ENCODE measurements at regions not wholly inside any gene's neighbourhood (a gene's known extent, or its start where the extent isn't known, plus 50 kb on each side); places are given as distances from the start of the nearest gene placed in this dataset.
A peak's percentile ranks its signal among the peaks of the same experiment; 100 is the strongest.

- no peak for DNase-seq (ENCODE audit: low read depth, low spot score)
- no peak for TF ChIP-seq CTCF (IDR thresholded peaks at IDR 0.05; ENCODE audit: insufficient read depth, low read length, missing control alignments)
- H3K4me3 ChIP-seq (ENCODE audit: low read depth, low read length): no peak overlapping the region
- POLR2A ChIA-PET: no interaction called here
- CTCF ChIA-PET: interaction anchor here (1.4 kb wide), 1 partner anchor 11 kb away, joined by 6 read pairs; no protein-coding TSS in a partner anchor
Measured at GRCh38 chr5:39506211-39506610, 81.4 kb upstream of the DAB2 start.

- H3K4me3 ChIP-seq (ENCODE audit: low read depth, low read length): no peak overlapping the region
- no peak for TF ChIP-seq CTCF (IDR thresholded peaks at IDR 0.05; ENCODE audit: insufficient read depth, low read length, missing control alignments)
- CTCF ChIA-PET: interaction anchor here (1.4 kb wide), 1 partner anchor 43 kb away, joined by 3 read pairs; no protein-coding TSS in a partner anchor
- no peak for DNase-seq (ENCODE audit: low read depth, low spot score)
- POLR2A ChIA-PET: no interaction called here
Measured at GRCh38 chr5:39505791-39506190, 81.0 kb upstream of the DAB2 start.

DNA sequence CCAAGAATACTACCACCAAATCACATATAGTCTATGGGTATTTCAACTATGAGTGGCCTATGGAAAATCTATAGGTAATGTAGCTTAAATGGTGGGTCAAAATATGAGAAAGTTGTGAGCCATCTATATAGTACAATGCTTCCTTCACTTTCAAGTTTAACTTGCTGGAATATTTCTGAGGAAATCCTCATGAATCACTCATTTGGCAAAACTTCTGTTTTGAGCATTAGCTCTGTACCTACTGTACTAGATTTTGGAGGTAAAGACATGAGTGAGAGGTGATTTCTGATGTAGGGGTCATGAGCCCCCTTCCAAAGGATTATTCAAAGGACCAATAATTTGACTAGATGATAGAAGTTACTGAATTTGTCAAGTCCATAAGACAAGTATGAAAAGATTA, 80.6 kb upstream of the DAB2 start:
- ChIA-PET CTCF (interaction anchor here (0.6 to 1.4 kb wide), 2 partner anchors 12 to 43 kb away, joined by 3 read pairs; no protein-coding TSS in a partner anchor), POLR2A (interaction anchor here (0.7 kb wide), 1 partner anchor 104 kb away, joined by 3 read pairs; no protein-coding TSS in a partner anchor)
- no peak for TF ChIP-seq CTCF (IDR thresholded peaks at IDR 0.05; ENCODE audit: insufficient read depth, low read length, missing control alignments)
- H3K4me3 ChIP-seq (ENCODE audit: low read depth, low read length): no peak overlapping the region
- DNase-seq (ENCODE audit: low read depth, low spot score): no peak

DNA sequence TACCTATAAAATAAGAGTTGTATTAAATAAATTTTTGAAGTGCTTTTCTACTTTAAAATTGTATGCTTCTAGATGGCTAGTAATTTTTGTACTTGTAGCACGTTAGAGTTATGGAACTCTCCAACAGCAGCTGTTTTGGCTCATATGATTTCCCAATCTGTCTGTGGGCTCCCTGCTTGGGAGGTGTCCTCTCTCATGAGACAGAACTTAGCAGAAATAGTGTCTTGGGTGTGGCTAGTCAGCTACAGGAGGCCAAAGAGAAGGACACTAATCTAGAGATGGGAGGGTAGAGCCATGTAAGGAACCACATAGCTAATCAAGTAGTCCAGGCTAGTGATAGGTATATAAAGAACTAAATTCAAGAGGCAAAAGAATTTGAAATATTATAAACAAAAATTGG, 78.4 kb upstream of the DAB2 start:
- TF ChIP-seq CTCF (IDR thresholded peaks at IDR 0.05; ENCODE audit: insufficient read depth, low read length, missing control alignments): no peak
- no peak overlapping the region for H3K4me3 ChIP-seq (ENCODE audit: low read depth, low read length)
- CTCF ChIA-PET: interaction anchor here (1.0 to 2.9 kb wide), 4 partner anchors 11 to 79 kb away, joined by 3 to 14 read pairs (median 5); partner anchors contain the start of gene DAB2
- POLR2A ChIA-PET: interaction anchor here (0.6 to 4.2 kb wide), 3 partner anchors 49 to 79 kb away, joined by 3 to 36 read pairs (median 3); partner anchors contain the start of gene DAB2
- DNase-seq (ENCODE audit: low read depth, low spot score): no peak

DNA sequence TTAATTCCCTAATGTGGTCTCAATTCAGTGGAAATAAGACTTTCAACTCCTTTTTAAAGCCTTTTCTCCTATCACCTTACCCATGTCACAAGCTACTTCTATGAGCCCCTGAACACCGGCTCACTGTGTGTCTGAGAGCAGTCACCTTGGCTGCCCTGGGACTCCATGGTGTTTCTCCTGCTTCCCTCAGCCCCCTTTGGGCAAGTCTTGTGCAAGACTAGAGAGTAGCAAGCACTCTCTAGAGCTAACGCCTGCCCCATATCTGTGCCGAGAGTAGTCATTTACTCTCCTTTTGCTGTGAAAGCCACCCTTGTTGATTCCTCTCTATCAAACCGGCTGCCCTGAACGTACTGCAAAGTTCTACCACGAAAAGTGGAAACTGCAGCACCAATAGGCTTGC, 77.9 kb upstream of the DAB2 start:
- no peak for TF ChIP-seq CTCF (IDR thresholded peaks at IDR 0.05; ENCODE audit: insufficient read depth, low read length, missing control alignments)
- H3K4me3 ChIP-seq (ENCODE audit: low read depth, low read length): no peak overlapping the region
- ChIA-PET POLR2A (interaction anchor here (1.3 to 4.2 kb wide), 2 partner anchors 50 to 79 kb away, joined by 3 to 36 read pairs; partner anchors contain the start of gene DAB2), CTCF (interaction anchor here (1.0 to 2.9 kb wide), 4 partner anchors 11 to 78 kb away, joined by 3 to 14 read pairs (median 5); partner anchors contain the start of gene DAB2)
- no peak for DNase-seq (ENCODE audit: low read depth, low spot score)

DNA sequence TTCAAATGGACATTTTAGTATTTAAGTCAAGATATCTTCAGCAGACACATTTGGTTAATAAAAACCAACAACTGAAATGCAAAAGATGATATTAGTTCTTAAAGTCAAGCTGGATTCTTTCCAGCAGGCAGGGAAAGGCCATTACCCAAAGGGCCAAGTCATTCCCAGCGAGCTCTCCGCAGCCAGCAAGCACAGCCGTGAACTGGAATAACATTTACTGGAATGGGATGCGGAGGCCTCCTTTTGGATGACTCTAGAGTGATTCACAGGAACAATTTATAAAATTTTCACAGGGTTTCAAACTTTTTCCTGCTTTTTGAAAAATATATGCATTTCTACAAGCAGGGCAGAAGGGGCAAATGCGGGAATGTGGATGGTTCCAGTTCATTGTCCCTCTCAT, 76.6 kb upstream of the DAB2 start:
- TF ChIP-seq CTCF (IDR thresholded peaks at IDR 0.05; ENCODE audit: insufficient read depth, low read length, missing control alignments): no peak
- H3K4me3 ChIP-seq (ENCODE audit: low read depth, low read length): no peak overlapping the region
- ChIA-PET POLR2A (interaction anchor here (0.5 to 4.2 kb wide), 9 partner anchors 12 to 101 kb away, joined by 3 to 36 read pairs (median 5); partner anchors contain the start of gene DAB2), CTCF (interaction anchor here (1.0 to 2.9 kb wide), 3 partner anchors 41 to 101 kb away, joined by 3 to 14 read pairs (median 3); partner anchors contain the start of gene DAB2)
- peak; percentile 73 for DNase-seq (ENCODE audit: low read depth, low spot score)
